ENCODE measurements at regions not wholly inside any gene's neighbourhood (a gene's known extent, or its start where the extent isn't known, plus 50 kb on each side); places are given as distances from the start of the nearest gene placed in this dataset.

DNA sequence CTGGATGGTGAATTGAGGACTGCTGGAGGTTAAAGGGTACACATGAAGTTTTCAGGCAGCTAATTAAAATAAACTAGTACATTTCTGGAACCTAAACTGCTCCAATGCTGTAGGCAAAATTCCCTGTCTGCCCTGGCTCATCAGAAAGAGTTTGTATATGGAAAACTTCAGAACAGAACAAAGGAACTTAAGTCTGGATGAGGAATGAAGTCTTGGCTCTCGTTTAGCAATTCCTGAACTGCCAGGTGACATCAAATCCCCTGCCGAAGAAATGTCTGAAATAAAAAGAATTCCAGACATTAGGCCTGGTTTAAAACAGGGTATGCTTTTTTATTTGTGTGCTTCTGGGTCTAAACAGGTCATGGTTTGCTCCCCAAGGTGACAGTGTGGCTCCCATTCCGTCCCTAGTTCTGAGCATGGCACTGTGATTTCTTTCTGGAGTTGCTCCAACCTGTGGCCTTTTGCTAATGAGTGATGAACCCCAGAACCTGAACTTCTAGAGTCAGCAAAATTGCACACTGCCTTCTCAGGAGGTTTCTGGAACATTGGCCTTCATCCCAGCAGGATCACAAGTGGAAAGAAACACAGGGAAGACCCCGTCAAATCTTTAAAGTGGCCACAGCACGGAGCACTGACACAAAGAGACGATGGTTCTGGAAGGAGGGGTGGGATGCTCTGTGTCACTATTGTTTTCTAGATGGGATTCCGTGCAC, 129.4 kb upstream of the NAA20 start:
- H3K4me1 ChIP-seq (ENCODE audit: control insufficient read depth in 2 of 2, insufficient read depth in 2 of 2, low read length in 2 of 2), result peaks cover 2 to 5% of the 10 kb centered on the region in 2 donors
- no peaks in the 10 kb centered on the region for H3K4me1 Mint-ChIP-seq
- no peak overlapping the region for H3K27ac ChIP-seq (ENCODE audit: low read length in 2 of 2)
- H3K27me3 Mint-ChIP-seq, result peaks cover 33% of the 10 kb centered on the region
- H4K20me1 ChIP-seq (ENCODE audit: control insufficient read depth, insufficient read depth, low read length, poor library complexity, severe bottlenecking), result no peaks in the 10 kb centered on the region
- H3K9ac ChIP-seq (ENCODE audit: low read length), result no peak overlapping the region
- 91% methylated on average over 4 of the region's 7 CpGs for WGBS (ENCODE audit: insufficient coverage)
- TF ChIP-seq, protein P1, sequence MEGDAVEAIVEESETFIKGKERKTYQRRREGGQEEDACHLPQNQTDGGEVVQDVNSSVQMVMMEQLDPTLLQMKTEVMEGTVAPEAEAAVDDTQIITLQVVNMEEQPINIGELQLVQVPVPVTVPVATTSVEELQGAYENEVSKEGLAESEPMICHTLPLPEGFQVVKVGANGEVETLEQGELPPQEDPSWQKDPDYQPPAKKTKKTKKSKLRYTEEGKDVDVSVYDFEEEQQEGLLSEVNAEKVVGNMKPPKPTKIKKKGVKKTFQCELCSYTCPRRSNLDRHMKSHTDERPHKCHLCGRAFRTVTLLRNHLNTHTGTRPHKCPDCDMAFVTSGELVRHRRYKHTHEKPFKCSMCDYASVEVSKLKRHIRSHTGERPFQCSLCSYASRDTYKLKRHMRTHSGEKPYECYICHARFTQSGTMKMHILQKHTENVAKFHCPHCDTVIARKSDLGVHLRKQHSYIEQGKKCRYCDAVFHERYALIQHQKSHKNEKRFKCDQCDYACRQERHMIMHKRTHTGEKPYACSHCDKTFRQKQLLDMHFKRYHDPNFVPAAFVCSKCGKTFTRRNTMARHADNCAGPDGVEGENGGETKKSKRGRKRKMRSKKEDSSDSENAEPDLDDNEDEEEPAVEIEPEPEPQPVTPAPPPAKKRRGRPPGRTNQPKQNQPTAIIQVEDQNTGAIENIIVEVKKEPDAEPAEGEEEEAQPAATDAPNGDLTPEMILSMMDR (IDR thresholded peaks at IDR 0.05), result no peak
- no peak for TF ChIP-seq EZH2 (IDR thresholded peaks at IDR 0.05; ENCODE audit: borderline replicate concordance, insufficient read depth, low read depth, low read length, poor library complexity, severe bottlenecking)
- no peaks in the 10 kb centered on the region for H3K36me3 ChIP-seq (replicated peaks in 1 of 2; ENCODE audit: control extremely low read depth in 1 of 2, control insufficient read depth in 1 of 2, extremely low read depth in 1 of 2, insufficient read depth in 2 of 2, low read length in 1 of 2)
- H3K79me2 ChIP-seq (ENCODE audit: control insufficient read depth, insufficient read depth, low read length), result no peaks in the 10 kb centered on the region
- intact Hi-C loops (cut with micrococcal nuclease), result no loop called here
- H3K4me2 ChIP-seq (replicated peaks; ENCODE audit: low read depth, low read length, poor library complexity, severe bottlenecking), result no peak overlapping the region
- H3K27me3 ChIP-seq (replicated peaks in 1 of 4; ENCODE audit: control extremely low read depth in 1 of 4, control insufficient read depth in 3 of 4, insufficient read depth in 4 of 4, low read length in 3 of 4), result peaks cover 0 to 26% (median 15%) of the 10 kb centered on the region in 4 experiments
- H2AFZ ChIP-seq (ENCODE audit: insufficient read depth, low read depth, low read length, poor library complexity, severe bottlenecking), result no peak overlapping the region
- no peaks in the 10 kb centered on the region for H3K9me3 Mint-ChIP-seq (ENCODE audit: insufficient read depth)
- H3K4me3 ChIP-seq (ENCODE audit: control extremely low read depth in 1 of 5, extremely low read depth in 1 of 5, insufficient read depth in 1 of 5, low read depth in 2 of 5, low read length in 4 of 5), result no peak overlapping the region
- no peak overlapping the region for H3K4me3 Mint-ChIP-seq
- CTCF ChIA-PET, result interaction anchor here (1.4 to 2.0 kb wide), 2 partner anchors 15 to 104 kb away, joined by 5 to 6 read pairs; no protein-coding TSS in a partner anchor
- no peak overlapping the region for H3K27ac Mint-ChIP-seq
- POLR2A ChIA-PET, result no interaction called here
- ATAC-seq (ENCODE audit: low read depth) (no peak), DNase-seq (no peak)
- H3K9me3 ChIP-seq (ENCODE audit: control extremely low read depth in 1 of 3, control insufficient read depth in 2 of 3, insufficient read depth in 1 of 3, low read length in 2 of 3), result peaks cover 0 to 3% (median 0%) of the 10 kb centered on the region in 3 donors

DNA sequence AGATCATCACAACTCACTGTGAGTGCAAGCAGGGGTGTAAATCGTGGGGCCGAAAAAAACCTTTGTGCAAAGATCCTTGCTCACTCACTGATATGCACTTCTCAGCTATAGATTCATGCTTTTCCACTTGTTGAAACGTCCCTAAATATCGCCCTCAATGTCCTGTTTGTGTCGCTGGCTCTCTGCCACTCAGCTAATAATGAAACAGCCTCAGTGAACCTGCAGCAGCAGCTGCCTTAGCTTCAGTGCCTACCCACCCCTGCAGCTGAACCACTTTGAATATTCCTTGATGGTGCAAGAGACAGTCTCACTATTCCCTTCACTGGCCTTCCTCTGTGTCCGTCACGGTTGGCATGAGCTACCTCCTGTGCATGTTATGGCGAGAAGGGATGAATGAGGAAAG, 128.9 kb upstream of the NAA20 start:
- Histone ChIP-seq H3K27me3 (replicated peaks in 1 of 4; ENCODE audit: control extremely low read depth in 1 of 4, control insufficient read depth in 3 of 4, insufficient read depth in 4 of 4, low read length in 3 of 4) (peaks cover 0 to 26% (median 15%) of the 10 kb centered on the region in 4 experiments), H3K79me2 (ENCODE audit: control insufficient read depth, insufficient read depth, low read length) (no peaks in the 10 kb centered on the region), H4K20me1 (ENCODE audit: control insufficient read depth, insufficient read depth, low read length, poor library complexity, severe bottlenecking) (no peaks in the 10 kb centered on the region), H2AFZ (ENCODE audit: insufficient read depth, low read depth, low read length, poor library complexity, severe bottlenecking) (no peak overlapping the region), H3K4me2 (replicated peaks; ENCODE audit: low read depth, low read length, poor library complexity, severe bottlenecking) (no peak overlapping the region), H3K4me3 (ENCODE audit: control extremely low read depth in 1 of 5, extremely low read depth in 1 of 5, insufficient read depth in 1 of 5, low read depth in 2 of 5, low read length in 4 of 5) (no peak overlapping the region), H3K9ac (ENCODE audit: low read length) (no peak overlapping the region), H3K36me3 (replicated peaks in 1 of 2; ENCODE audit: control extremely low read depth in 1 of 2, control insufficient read depth in 1 of 2, extremely low read depth in 1 of 2, insufficient read depth in 2 of 2, low read length in 1 of 2) (no peaks in the 10 kb centered on the region), H3K27ac (ENCODE audit: low read length in 2 of 2) (no peak overlapping the region), H3K9me3 (ENCODE audit: control extremely low read depth in 1 of 3, control insufficient read depth in 2 of 3, insufficient read depth in 1 of 3, low read length in 2 of 3) (peaks cover 0 to 3% (median 0%) of the 10 kb centered on the region in 3 donors), H3K4me1 (ENCODE audit: control insufficient read depth in 2 of 2, insufficient read depth in 2 of 2, low read length in 2 of 2) (peaks cover 2 to 5% of the 10 kb centered on the region in 2 donors)
- WGBS (ENCODE audit: insufficient coverage), result 94% methylated on average over 8 of the region's 8 CpGs
- H3K27ac Mint-ChIP-seq, result no peak overlapping the region
- no peak for DNase-seq
- ChIA-PET POLR2A (no interaction called here), CTCF (interaction anchor here (0.9 to 2.0 kb wide), 2 partner anchors 105 to 682 kb away, joined by 3 to 5 read pairs; no protein-coding TSS in a partner anchor)
- intact Hi-C loops (cut with micrococcal nuclease), result no loop called here
- no peak overlapping the region for H3K4me3 Mint-ChIP-seq
- ATAC-seq (ENCODE audit: low read depth), result no peak
- no peak for TF ChIP-seq EZH2 (IDR thresholded peaks at IDR 0.05; ENCODE audit: borderline replicate concordance, insufficient read depth, low read depth, low read length, poor library complexity, severe bottlenecking)
- TF ChIP-seq, protein P1 (IDR thresholded peaks at IDR 0.05), result no peak
- no peaks in the 10 kb centered on the region for H3K4me1 Mint-ChIP-seq
- peaks cover 36% of the 10 kb centered on the region for H3K27me3 Mint-ChIP-seq
- H3K9me3 Mint-ChIP-seq (ENCODE audit: insufficient read depth), result no peaks in the 10 kb centered on the region
